Breast epithelium (tissue), 4 donors: ENCODE measurements at regions not wholly inside any gene's neighbourhood (a gene's known extent, or its start where the extent isn't known, plus 50 kb on each side); places are given as distances from the start of the nearest gene placed in this dataset.

Source experiments
- DNase-seq, 2 donors: peaks; one replicate each; pipeline ENCODE4 v3.0.0-alpha.2; 2019; ENCODE audit warnings: low spot score in 2 of 2
- H3K27ac ChIP-seq, 2 donors: fragments of 200-600 bp; sonication (generic) in 1 of 2; one replicate each; pipeline ENCODE4 v1.5.1; 2016 to 2019; ENCODE audit warnings: mild to moderate bottlenecking in 1 of 2
- H3K27me3 ChIP-seq, 2 donors: fragments of 200-600 bp; sonication (generic) in 1 of 2; one replicate each; pipeline versions ENCODE4 v1.5.1 to v1.6.0; 2017 to 2019; ENCODE audit warnings: control low read depth in 1 of 2, mild to moderate bottlenecking in 1 of 2
- H3K36me3 ChIP-seq: fragments of 200-600 bp; one replicate; pipeline ENCODE4 v1.5.1; 2019
- H3K4me1 ChIP-seq, 2 donors: fragments of 200-600 bp; sonication (generic); one replicate each; pipeline ENCODE4 v1.5.1; 2016 to 2019; ENCODE audit warnings: control low read depth in 1 of 2
- H3K4me3 ChIP-seq, 3 donors: fragments of 200-600 bp; sonication (generic); 1 replicate in 2 of 3; 2 replicates in 1 of 3; pipeline ENCODE4 v1.5.1; 2016 to 2019; ENCODE audit warnings: mild to moderate bottlenecking in 3 of 3, moderate library complexity in 2 of 3
- H3K9me3 ChIP-seq, 2 donors: fragments of 200-600 bp; sonication (generic) in 1 of 2; one replicate each; pipeline ENCODE4 v1.5.1; 2016 to 2019; ENCODE audit warnings: control low read depth in 1 of 2
- POLR2A ChIP-seq: fragments of 450-650 bp; IDR thresholded peaks from one replicate; pipeline ENCODE4 v1.6.1; 2016; ENCODE audit warnings: antibody characterized with exemption, mild to moderate bottlenecking, moderate library complexity
- POLR2AphosphoS5 ChIP-seq, 3 donors: sonication (generic); formaldehyde crosslinking; IDR thresholded peaks; one replicate each; pipeline ENCODE4 v1.6.1; 2017; ENCODE audit warnings: antibody characterized with exemption in 3 of 3
- intact Hi-C: fragments of 100-400 bp; cut with DNase I; formaldehyde crosslinking; loops from one replicate; pipeline ENCODE4 v1.15.1; 2023; ENCODE audit warnings: low total_unique reads
- TF ChIP-seq, protein P1 (sequence below), 3 donors: fragments of 450-650 bp; IDR thresholded peaks; one replicate each; pipeline ENCODE4 v1.5.1; 2016 to 2017; ENCODE audit warnings: antibody characterized with exemption in 3 of 3, mild to moderate bottlenecking in 3 of 3, moderate library complexity in 3 of 3

DNA sequence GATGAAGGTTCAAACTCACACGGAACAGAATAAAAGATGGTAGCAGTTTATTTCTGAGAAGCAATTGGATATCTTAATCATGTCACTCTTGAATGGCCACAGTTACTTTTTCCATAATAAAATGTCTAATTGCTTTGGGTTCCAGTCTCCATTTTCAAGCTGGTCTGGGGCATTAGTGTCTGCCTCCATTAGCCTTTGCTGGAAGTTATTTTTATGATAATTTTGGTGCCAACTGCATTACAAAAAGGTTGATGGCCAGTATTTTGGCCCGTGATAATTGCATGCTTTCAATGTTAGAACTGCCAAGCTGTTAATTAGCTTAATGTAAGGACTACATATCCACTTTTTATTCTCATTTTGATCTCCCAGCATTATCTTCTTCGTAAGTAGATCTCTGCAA lies 165.9 kb downstream of the SMC2 start:
- intact Hi-C loops, result no loop called here
- no peak for DNase-seq
- Histone ChIP-seq H3K4me1 (no peaks in the 10 kb centered on the region), H3K36me3 (no peaks in the 10 kb centered on the region), H3K27ac (no peak overlapping the region), H3K27me3 (no peaks in the 10 kb centered on the region), H3K4me3 (no peak overlapping the region), H3K9me3 (no peaks in the 10 kb centered on the region)
- TF ChIP-seq POLR2AphosphoS5 (IDR thresholded peaks at IDR 0.05) (no peak), POLR2A (no peak)

DNA sequence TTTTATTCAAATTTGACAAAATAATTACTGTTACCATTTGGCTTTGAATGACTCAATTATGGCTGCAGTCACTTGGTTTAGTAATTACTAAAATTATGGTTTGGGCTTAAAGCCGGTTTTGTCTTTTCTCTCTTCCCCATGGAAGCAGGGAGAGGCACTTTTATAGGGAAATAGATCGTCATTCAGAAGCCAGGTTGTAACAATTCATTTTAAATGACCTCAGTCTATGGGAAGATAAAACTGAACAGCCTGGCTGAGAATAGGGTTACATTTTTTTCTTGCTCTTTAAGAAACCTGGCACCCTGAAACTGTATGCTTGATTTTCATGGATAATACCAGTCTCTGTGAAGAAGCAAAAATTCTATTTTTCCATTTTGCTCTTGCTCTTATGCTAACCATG lies 169.8 kb downstream of the SMC2 start:
- TF ChIP-seq POLR2AphosphoS5 (IDR thresholded peaks at IDR 0.05), result no peak
- TF ChIP-seq, protein P1, sequence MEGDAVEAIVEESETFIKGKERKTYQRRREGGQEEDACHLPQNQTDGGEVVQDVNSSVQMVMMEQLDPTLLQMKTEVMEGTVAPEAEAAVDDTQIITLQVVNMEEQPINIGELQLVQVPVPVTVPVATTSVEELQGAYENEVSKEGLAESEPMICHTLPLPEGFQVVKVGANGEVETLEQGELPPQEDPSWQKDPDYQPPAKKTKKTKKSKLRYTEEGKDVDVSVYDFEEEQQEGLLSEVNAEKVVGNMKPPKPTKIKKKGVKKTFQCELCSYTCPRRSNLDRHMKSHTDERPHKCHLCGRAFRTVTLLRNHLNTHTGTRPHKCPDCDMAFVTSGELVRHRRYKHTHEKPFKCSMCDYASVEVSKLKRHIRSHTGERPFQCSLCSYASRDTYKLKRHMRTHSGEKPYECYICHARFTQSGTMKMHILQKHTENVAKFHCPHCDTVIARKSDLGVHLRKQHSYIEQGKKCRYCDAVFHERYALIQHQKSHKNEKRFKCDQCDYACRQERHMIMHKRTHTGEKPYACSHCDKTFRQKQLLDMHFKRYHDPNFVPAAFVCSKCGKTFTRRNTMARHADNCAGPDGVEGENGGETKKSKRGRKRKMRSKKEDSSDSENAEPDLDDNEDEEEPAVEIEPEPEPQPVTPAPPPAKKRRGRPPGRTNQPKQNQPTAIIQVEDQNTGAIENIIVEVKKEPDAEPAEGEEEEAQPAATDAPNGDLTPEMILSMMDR (IDR thresholded peaks at IDR 0.05), result no peak
- TF ChIP-seq POLR2A, result no peak
- H3K4me1 ChIP-seq, result no peaks in the 10 kb centered on the region
- no peaks in the 10 kb centered on the region for H3K36me3 ChIP-seq
- H3K4me3 ChIP-seq, result no peak overlapping the region
- no peaks in the 10 kb centered on the region for H3K27me3 ChIP-seq
- DNase-seq, result no peak
- no peak overlapping the region for H3K27ac ChIP-seq
- no peaks in the 10 kb centered on the region for H3K9me3 ChIP-seq
- intact Hi-C loops, result no loop called here

DNA sequence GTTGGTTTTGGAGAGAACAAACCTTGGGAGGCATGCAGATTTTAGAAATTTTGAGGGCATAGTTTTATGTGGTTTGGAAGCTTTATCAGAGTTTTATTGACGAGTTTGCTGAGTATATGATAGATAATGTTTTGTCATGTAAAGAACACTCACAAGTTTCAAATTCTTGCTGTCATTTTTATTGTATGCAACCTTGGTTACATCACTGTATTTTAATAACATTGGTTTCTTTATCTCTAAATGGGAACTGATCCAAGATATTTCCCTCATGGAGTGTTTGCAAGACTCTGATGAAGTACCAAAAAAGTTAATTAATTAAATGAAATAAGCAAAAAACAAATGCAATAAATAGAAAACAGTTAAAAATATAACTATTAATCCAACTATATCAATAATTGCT lies 170.3 kb downstream of the SMC2 start:
- TF ChIP-seq, protein P1 (IDR thresholded peaks at IDR 0.05), result no peak
- TF ChIP-seq POLR2AphosphoS5 (IDR thresholded peaks at IDR 0.05) (no peak), POLR2A (no peak)
- H3K27ac ChIP-seq, result no peak overlapping the region
- no peak for DNase-seq
- H3K9me3 ChIP-seq, result no peaks in the 10 kb centered on the region
- H3K4me3 ChIP-seq, result no peak overlapping the region
- H3K4me1 ChIP-seq, result no peaks in the 10 kb centered on the region
- intact Hi-C loops, result no loop called here
- H3K27me3 ChIP-seq, result no peaks in the 10 kb centered on the region
- no peaks in the 10 kb centered on the region for H3K36me3 ChIP-seq

- Histone ChIP-seq H3K4me3 (no peak overlapping the region), H3K27me3 (no peaks in the 10 kb centered on the region), H3K27ac (no peak overlapping the region), H3K36me3 (no peaks in the 10 kb centered on the region), H3K9me3 (no peaks in the 10 kb centered on the region), H3K4me1 (no peaks in the 10 kb centered on the region)
- TF ChIP-seq POLR2AphosphoS5 (IDR thresholded peaks at IDR 0.05), result no peak
- TF ChIP-seq POLR2A, result no peak
- no peak for DNase-seq
- intact Hi-C loops, result no loop called here
Measured at GRCh38 chr9:104269374-104269773, 175.3 kb downstream of the SMC2 start.

DNA sequence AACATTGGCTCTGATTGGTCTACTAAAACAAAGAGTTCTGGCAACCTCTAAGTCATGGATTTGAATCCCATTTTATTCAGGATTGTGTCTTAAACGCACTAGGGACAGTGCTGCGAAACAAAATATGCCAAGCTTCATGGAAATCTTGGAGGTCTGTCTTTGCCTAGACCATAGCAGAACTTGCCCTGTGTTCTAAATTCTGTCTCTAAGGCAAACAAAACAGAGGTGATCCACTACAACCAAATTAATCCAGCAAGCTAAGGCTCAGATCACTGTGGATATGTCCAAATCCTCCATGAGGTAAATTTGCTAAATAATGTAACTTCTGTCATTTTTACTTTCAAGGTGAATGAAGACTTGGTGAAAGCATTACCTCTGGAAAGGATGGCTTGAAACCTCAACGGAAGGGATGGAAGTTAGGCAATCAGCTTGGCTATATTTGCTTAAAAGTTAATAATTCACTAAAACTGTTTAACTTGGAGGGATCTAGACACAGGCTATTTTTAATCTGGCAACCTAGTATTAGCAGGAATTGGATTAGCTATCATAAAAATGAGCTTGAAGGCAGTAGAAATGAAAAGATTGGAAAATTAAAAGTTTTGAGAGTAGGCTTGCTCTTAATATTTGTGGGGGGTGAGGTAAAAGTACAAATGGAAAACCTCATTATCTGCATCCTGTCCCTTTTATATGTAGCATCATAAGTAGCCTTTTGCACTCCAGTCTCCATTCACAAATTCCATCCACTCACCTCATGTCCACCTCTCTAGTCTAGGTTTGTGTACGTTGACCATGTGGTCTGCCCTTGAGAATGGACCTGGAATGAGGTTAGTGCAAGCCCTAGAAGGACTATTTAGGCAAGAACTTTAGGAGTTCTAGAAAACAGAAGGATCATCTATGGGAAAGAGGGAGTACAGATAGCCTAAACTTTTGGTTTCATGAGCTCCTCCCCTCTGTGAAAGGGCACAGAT lies 176.2 kb downstream of the SMC2 start:
- DNase-seq, result no peak
- Histone ChIP-seq H3K36me3 (no peaks in the 10 kb centered on the region), H3K4me3 (no peak overlapping the region), H3K27me3 (no peaks in the 10 kb centered on the region), H3K27ac (no peak overlapping the region), H3K9me3 (no peaks in the 10 kb centered on the region), H3K4me1 (no peaks in the 10 kb centered on the region)
- TF ChIP-seq, protein P1 (IDR thresholded peaks at IDR 0.05), result no peak
- TF ChIP-seq POLR2A, result no peak
- TF ChIP-seq POLR2AphosphoS5 (IDR thresholded peaks at IDR 0.05), result no peak
- intact Hi-C loops, result no loop called here

GRCh38 chr9:104276709-104277245 lies 182.7 kb downstream of the SMC2 start:
- Histone ChIP-seq H3K27ac (no peak overlapping the region), H3K4me1 (no peaks in the 10 kb centered on the region), H3K9me3 (no peaks in the 10 kb centered on the region), H3K36me3 (no peaks in the 10 kb centered on the region), H3K4me3 (no peak overlapping the region), H3K27me3 (no peaks in the 10 kb centered on the region)
- TF ChIP-seq POLR2AphosphoS5 (IDR thresholded peaks at IDR 0.05), result no peak
- TF ChIP-seq POLR2A, result no peak
- TF ChIP-seq, protein P1 (IDR thresholded peaks at IDR 0.05), result no peak
- intact Hi-C loops, result no loop called here
- no peak for DNase-seq
